ENCODE measurements at regions not wholly inside any gene's neighbourhood (a gene's known extent, or its start where the extent isn't known, plus 50 kb on each side); places are given as distances from the start of the nearest gene placed in this dataset.

DNA sequence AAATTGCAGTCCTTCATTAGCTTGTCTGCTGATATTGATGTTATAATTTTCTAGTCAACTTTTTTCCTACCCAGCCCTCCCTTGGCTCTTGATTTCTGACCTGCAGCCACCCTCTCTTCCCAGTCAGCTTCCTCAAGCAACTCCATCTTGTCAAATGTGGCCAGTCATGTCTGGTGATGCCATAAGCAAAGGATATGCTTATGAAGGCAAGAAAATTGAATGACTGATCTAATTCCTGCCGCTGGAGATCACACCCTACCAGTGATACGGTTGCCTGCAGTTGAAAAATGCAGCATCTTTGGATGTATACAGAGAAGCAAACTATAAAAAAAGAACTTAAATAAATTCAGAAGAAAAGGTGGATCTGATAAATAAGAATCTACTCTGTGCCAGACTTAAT lies 297.1 kb upstream of the DAB1 start:
- no peak for TF ChIP-seq EZH2phosphoT487 (conservative IDR thresholded peaks at IDR 0.05; ENCODE audit: low read length)
- TF ChIP-seq, protein P1, sequence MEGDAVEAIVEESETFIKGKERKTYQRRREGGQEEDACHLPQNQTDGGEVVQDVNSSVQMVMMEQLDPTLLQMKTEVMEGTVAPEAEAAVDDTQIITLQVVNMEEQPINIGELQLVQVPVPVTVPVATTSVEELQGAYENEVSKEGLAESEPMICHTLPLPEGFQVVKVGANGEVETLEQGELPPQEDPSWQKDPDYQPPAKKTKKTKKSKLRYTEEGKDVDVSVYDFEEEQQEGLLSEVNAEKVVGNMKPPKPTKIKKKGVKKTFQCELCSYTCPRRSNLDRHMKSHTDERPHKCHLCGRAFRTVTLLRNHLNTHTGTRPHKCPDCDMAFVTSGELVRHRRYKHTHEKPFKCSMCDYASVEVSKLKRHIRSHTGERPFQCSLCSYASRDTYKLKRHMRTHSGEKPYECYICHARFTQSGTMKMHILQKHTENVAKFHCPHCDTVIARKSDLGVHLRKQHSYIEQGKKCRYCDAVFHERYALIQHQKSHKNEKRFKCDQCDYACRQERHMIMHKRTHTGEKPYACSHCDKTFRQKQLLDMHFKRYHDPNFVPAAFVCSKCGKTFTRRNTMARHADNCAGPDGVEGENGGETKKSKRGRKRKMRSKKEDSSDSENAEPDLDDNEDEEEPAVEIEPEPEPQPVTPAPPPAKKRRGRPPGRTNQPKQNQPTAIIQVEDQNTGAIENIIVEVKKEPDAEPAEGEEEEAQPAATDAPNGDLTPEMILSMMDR (IDR thresholded peaks at IDR 0.05; ENCODE audit: insufficient read depth, low read length, poor library complexity, severe bottlenecking) = no peak
